OCI-LY1 (cell line): ENCODE measurements at regions not wholly inside any gene's neighbourhood (a gene's known extent, or its start where the extent isn't known, plus 50 kb on each side); places are given as distances from the start of the nearest gene placed in this dataset.

ENCODE experiments used
- H2AFZ ChIP-seq: fragments of 200-600 bp; sonication (generic), shearing (Covaris generic); 2 replicates; pipeline ENCODE4 v1.6.0; 2014; ENCODE audit warnings: antibody characterized with exemption, mild to moderate bottlenecking, low read length
- H3F3A ChIP-seq: fragments of 200-600 bp; sonication (generic), shearing (Covaris generic); 2 replicates; pipeline ENCODE4 v1.6.0; 2014; ENCODE audit warnings: mild to moderate bottlenecking, antibody characterized with exemption, low read length, moderate library complexity; ENCODE audit not compliant: insufficient read depth
- H3K27ac ChIP-seq: fragments of 200-600 bp; sonication (generic); 2 replicates; pipeline ENCODE4 v1.5.1; 2014; ENCODE audit warnings: low read length, mixed run types, mild to moderate bottlenecking, low read depth; ENCODE audit not compliant: poor library complexity, severe bottlenecking
- H3K27me3 ChIP-seq: fragments of 200-600 bp; sonication (generic); 2 replicates; pipeline ENCODE4 v1.6.0; 2014; ENCODE audit warnings: antibody characterized with exemption, mild to moderate bottlenecking, low read length, moderate library complexity; ENCODE audit not compliant: insufficient read depth
- H3K36me3 ChIP-seq: fragments of 200-600 bp; sonication (generic); 2 replicates; pipeline ENCODE4 v1.6.1; 2014; ENCODE audit warnings: mild to moderate bottlenecking, antibody characterized with exemption, low read length, moderate library complexity, mixed read lengths; ENCODE audit not compliant: insufficient read depth
- H3K4me1 ChIP-seq: fragments of 200-600 bp; sonication (generic); 2 replicates; pipeline ENCODE4 v1.5.1; 2014; ENCODE audit warnings: mild to moderate bottlenecking, low read length, moderate library complexity; ENCODE audit not compliant: insufficient read depth, severe bottlenecking
- H3K4me2 ChIP-seq: fragments of 200-600 bp; sonication (generic), shearing (Covaris generic); 2 replicates; pipeline ENCODE4 v1.6.1; 2014; ENCODE audit warnings: low read length
- H3K4me3 ChIP-seq: fragments of 200-600 bp; sonication (generic); 2 replicates; pipeline ENCODE4 v1.5.1; 2014; ENCODE audit warnings: low read length, low read depth, mild to moderate bottlenecking, mixed read lengths; ENCODE audit not compliant: poor library complexity, severe bottlenecking
- H3K79me2 ChIP-seq: fragments of 200-600 bp; shearing (Covaris generic); 2 replicates; pipeline ENCODE4 v1.6.1; 2016; ENCODE audit warnings: mixed run types, low read length, mixed read lengths; ENCODE audit not compliant: insufficient read depth
- H3K9ac ChIP-seq: fragments of 200-600 bp; sonication (generic), shearing (Covaris generic); 2 replicates; pipeline ENCODE4 v1.6.1; 2014; ENCODE audit warnings: mild to moderate bottlenecking, low read length, mixed read lengths
- H3K9me2 ChIP-seq: fragments of 200-600 bp; sonication (generic), shearing (Covaris generic); 2 replicates; pipeline ENCODE4 v1.6.1; 2014; ENCODE audit warnings: low read depth, mild to moderate bottlenecking, low read length, mixed read lengths
- H3K9me3 ChIP-seq: fragments of 200-600 bp; shearing (Covaris generic); 2 replicates; pipeline ENCODE4 v1.6.1; 2014; ENCODE audit warnings: low read length, mixed read lengths
- H4K20me1 ChIP-seq: fragments of 200-600 bp; sonication (generic), shearing (Covaris generic); 2 replicates; pipeline ENCODE4 v1.6.0; 2016; ENCODE audit warnings: mild to moderate bottlenecking, low read length; ENCODE audit not compliant: insufficient read depth
- CTCF ChIP-seq: fragments of 200-600 bp; sonication (generic), shearing (Covaris generic); IDR thresholded peaks from 2 replicates; pipeline ENCODE4 v1.5.1; 2017; ENCODE audit warnings: mild to moderate bottlenecking, antibody characterized with exemption, low read length, moderate library complexity, mixed read lengths
- EZH2 ChIP-seq: fragments of 200-600 bp; sonication (generic), shearing (Covaris generic); IDR thresholded peaks from 2 replicates; pipeline ENCODE4 v1.8.0; 2017; ENCODE audit warnings: borderline replicate concordance, mixed run types, mild to moderate bottlenecking, antibody characterized with exemption, low read length, moderate library complexity, mixed read lengths

- H3K79me2 ChIP-seq = no peaks in the 10 kb centered on the region
- no peaks in the 10 kb centered on the region for H3K9me3 ChIP-seq
- no peaks in the 10 kb centered on the region for H3K4me1 ChIP-seq
- H3K9me2 ChIP-seq = no peaks in the 10 kb centered on the region
- no peaks in the 10 kb centered on the region for H4K20me1 ChIP-seq
- H3K4me3 ChIP-seq = no peak overlapping the region
- TF ChIP-seq EZH2 = no peak
- TF ChIP-seq CTCF = no peak
- no peak overlapping the region for H2AFZ ChIP-seq
- no peaks in the 10 kb centered on the region for H3K27me3 ChIP-seq
- no peak overlapping the region for H3K27ac ChIP-seq
- no peaks in the 10 kb centered on the region for H3K36me3 ChIP-seq
- no peak overlapping the region for H3K4me2 ChIP-seq
- no peak overlapping the region for H3K9ac ChIP-seq
- no peaks in the 10 kb centered on the region for H3F3A ChIP-seq
Observed at GRCh38 chr1:58976294-58976693, 192.4 kb upstream of the JUN start.

DNA sequence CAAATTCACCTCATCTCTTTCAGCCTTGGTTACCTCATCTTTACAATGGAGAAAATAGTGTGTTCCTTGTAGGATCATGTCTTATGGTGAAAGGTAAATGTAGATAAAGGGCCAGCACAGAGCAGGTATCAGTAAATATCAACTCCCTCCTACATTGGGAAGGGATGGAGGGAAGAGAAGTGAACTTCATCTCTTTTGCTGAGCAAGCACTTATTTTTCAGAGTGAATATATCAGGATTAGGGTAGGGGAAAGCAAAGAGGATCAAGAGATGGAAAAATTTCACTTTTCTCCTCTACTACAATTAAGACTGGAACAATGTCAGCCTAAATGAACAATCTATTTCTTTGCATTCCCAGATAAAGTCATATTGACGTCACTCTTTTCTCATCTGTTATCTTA is 193.8 kb upstream of the JUN start:
- H3K9me2 ChIP-seq = no peaks in the 10 kb centered on the region
- H3K79me2 ChIP-seq = no peaks in the 10 kb centered on the region
- H3K27ac ChIP-seq = no peak overlapping the region
- no peak overlapping the region for H3K9ac ChIP-seq
- no peak for TF ChIP-seq EZH2
- no peak for TF ChIP-seq CTCF
- no peak overlapping the region for H3K4me2 ChIP-seq
- no peaks in the 10 kb centered on the region for H3K4me1 ChIP-seq
- no peak overlapping the region for H3K4me3 ChIP-seq
- no peaks in the 10 kb centered on the region for H3F3A ChIP-seq
- no peak overlapping the region for H2AFZ ChIP-seq
- no peaks in the 10 kb centered on the region for H3K36me3 ChIP-seq
- H4K20me1 ChIP-seq = no peaks in the 10 kb centered on the region
- no peaks in the 10 kb centered on the region for H3K27me3 ChIP-seq
- H3K9me3 ChIP-seq = no peaks in the 10 kb centered on the region

DNA sequence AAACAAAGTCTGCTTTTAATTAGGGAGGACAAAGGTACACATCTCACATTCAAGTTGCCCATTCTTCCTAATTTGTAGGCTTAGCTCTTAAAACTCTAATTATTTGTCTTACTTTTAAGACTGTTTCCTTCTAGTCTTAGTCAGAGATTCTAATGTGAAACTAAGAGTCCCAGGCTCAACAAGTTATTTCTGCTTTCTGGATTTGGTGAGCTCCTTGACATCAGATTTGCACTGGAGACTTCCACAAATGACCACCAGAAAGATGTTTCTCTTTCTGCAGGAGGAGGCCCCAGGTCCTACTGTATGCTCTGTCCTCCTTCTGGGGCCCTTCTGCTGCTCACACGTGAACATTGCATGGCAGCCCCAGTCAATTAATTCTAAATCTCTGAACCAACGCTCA is 194.2 kb upstream of the JUN start:
- no peaks in the 10 kb centered on the region for H3K4me1 ChIP-seq
- no peak overlapping the region for H2AFZ ChIP-seq
- H3K4me3 ChIP-seq = no peak overlapping the region
- H3K4me2 ChIP-seq = no peak overlapping the region
- H3K27me3 ChIP-seq = no peaks in the 10 kb centered on the region
- H3K36me3 ChIP-seq = no peaks in the 10 kb centered on the region
- H4K20me1 ChIP-seq = no peaks in the 10 kb centered on the region
- no peak overlapping the region for H3K27ac ChIP-seq
- H3K9me3 ChIP-seq = no peaks in the 10 kb centered on the region
- no peaks in the 10 kb centered on the region for H3K9me2 ChIP-seq
- H3F3A ChIP-seq = no peaks in the 10 kb centered on the region
- H3K9ac ChIP-seq = no peak overlapping the region
- TF ChIP-seq CTCF (no peak), EZH2 (no peak)
- H3K79me2 ChIP-seq = no peaks in the 10 kb centered on the region
